Type B pancreatic cell (in vitro differentiated cells): ENCODE measurements at regions not wholly inside any gene's neighbourhood (a gene's known extent, or its start where the extent isn't known, plus 50 kb on each side); places are given as distances from the start of the nearest gene placed in this dataset.

Experiments used
- DNase-seq: peaks from one replicate; pipeline ENCODE4 v3.0.0; 2021; ENCODE audit warnings: mixed read lengths; ENCODE audit not compliant: unreplicated experiment; ENCODE audit errors: extremely low spot score
- H3K27ac Mint-ChIP-seq: 2 replicates; pipeline ENCODE4 v1.8.0; 2021; ENCODE audit warnings: mild to moderate bottlenecking, mixed read lengths
- H3K27me3 Mint-ChIP-seq: 2 replicates; pipeline ENCODE4 v1.8.0; 2021; ENCODE audit warnings: mixed read lengths
- H3K36me3 Mint-ChIP-seq: 2 replicates; pipeline ENCODE4 v1.8.0; 2021; ENCODE audit warnings: mixed read lengths
- H3K4me1 Mint-ChIP-seq: one replicate; pipeline ENCODE4 v1.8.0; 2021; ENCODE audit warnings: mixed read lengths; ENCODE audit not compliant: unreplicated experiment
- H3K4me3 Mint-ChIP-seq: 2 replicates; pipeline ENCODE4 v1.8.0; 2021; ENCODE audit warnings: mild to moderate bottlenecking, mixed read lengths
- H3K9me3 Mint-ChIP-seq: 2 replicates; pipeline ENCODE4 v1.8.0; 2021; ENCODE audit warnings: mixed read lengths
- TF ChIP-seq, protein P1 (sequence below): fragments of 200-600 bp; sonication (generic); conservative IDR thresholded peaks from 2 replicates; pipeline ENCODE4 v1.5.0; 2021; ENCODE audit warnings: antibody characterized with exemption, mild to moderate bottlenecking

DNA sequence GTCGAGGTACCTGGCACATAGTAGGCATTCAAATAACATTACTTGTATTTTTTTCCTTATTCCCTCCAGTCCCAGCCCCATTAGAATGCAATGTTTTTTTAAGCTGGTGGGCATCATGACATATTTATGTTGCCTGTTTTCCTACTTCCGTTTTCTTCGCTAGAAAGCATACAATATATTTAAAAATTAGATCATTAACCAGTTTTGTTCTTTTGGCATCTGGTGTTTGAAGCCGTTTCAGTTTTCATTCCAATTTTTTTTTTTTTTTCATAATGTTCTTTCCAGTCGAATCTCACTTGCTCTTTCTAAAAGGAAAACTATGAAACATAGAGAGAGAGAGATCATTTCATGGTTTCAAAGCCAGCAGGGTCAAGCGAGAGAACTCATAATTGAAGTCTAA is 228.3 kb upstream of the C9orf72 start:
- Mint-ChIP-seq H3K9me3 (no peaks in the 10 kb centered on the region), H3K36me3 (no peaks in the 10 kb centered on the region), H3K27ac (no peak overlapping the region), H3K4me3 (no peak overlapping the region), H3K27me3 (no peaks in the 10 kb centered on the region), H3K4me1 (no peaks in the 10 kb centered on the region)
- DNase-seq = no peak
- TF ChIP-seq, protein P1, sequence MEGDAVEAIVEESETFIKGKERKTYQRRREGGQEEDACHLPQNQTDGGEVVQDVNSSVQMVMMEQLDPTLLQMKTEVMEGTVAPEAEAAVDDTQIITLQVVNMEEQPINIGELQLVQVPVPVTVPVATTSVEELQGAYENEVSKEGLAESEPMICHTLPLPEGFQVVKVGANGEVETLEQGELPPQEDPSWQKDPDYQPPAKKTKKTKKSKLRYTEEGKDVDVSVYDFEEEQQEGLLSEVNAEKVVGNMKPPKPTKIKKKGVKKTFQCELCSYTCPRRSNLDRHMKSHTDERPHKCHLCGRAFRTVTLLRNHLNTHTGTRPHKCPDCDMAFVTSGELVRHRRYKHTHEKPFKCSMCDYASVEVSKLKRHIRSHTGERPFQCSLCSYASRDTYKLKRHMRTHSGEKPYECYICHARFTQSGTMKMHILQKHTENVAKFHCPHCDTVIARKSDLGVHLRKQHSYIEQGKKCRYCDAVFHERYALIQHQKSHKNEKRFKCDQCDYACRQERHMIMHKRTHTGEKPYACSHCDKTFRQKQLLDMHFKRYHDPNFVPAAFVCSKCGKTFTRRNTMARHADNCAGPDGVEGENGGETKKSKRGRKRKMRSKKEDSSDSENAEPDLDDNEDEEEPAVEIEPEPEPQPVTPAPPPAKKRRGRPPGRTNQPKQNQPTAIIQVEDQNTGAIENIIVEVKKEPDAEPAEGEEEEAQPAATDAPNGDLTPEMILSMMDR = no peak

DNA sequence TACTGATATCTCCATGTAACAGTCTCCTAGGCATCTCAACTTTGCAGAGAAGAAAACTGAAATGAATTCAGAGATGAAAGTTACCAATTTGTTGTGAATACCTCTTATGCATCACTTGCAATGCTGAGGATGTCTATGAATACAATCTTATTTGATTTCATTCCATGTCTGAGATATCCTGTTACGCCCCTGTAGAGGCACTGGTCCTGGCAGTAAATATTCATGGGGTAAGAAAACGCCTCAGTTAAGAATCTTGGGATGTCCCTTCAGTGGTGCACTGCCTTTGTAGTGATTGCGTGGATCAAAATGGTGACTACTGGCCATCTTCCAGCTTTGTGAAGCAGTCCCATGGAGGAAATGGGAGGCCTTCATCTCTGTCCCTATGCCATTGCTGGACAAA is 229.1 kb upstream of the C9orf72 start:
- H3K4me1 Mint-ChIP-seq = no peaks in the 10 kb centered on the region
- no peak overlapping the region for H3K4me3 Mint-ChIP-seq
- no peak for DNase-seq
- no peaks in the 10 kb centered on the region for H3K9me3 Mint-ChIP-seq
- no peaks in the 10 kb centered on the region for H3K27me3 Mint-ChIP-seq
- no peaks in the 10 kb centered on the region for H3K36me3 Mint-ChIP-seq
- TF ChIP-seq, protein P1 = no peak
- H3K27ac Mint-ChIP-seq = no peak overlapping the region

DNA sequence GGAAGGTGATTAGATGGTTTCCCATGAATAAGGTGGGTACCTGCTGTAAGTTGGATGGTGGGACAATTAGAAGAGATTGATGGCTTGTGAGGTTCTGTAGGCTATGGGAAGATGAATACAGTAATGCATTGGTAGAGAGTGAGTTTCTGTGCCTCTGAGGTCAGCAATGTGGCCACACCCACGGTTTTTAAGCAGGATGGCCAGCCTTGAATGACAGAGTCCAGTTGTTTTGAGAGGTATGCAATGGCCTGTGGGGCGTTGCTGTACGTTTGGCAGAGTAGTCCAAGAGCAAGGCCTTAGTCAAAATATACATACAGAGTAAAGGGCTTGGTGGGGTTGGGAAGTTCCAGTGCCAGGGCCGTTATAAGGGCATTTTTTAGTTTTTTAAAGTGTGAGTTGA is 235.6 kb upstream of the C9orf72 start:
- no peaks in the 10 kb centered on the region for H3K4me1 Mint-ChIP-seq
- no peak overlapping the region for H3K4me3 Mint-ChIP-seq
- no peaks in the 10 kb centered on the region for H3K27me3 Mint-ChIP-seq
- H3K9me3 Mint-ChIP-seq = no peaks in the 10 kb centered on the region
- no peaks in the 10 kb centered on the region for H3K36me3 Mint-ChIP-seq
- TF ChIP-seq, protein P1 = no peak
- no peak overlapping the region for H3K27ac Mint-ChIP-seq
- DNase-seq = no peak

DNA sequence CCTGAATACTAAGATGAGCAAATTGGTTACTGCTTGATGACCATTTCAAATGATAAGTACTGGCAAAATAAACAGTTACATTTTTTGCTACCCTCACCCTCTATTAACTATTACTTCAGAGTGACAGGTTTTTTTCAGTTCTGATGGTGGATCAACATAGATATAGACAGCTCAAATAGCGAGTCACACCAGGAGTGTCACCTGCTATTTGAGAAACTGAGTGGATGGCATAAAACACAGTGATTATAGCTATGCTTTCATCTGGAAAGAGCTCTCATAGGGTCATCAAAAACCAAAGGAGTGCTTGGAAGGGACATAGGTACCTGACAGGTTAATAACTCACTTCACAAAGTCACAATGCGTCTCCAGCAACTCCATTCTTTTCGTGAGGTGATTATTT is 244.5 kb upstream of the C9orf72 start:
- Mint-ChIP-seq H3K4me1 (no peaks in the 10 kb centered on the region), H3K9me3 (no peaks in the 10 kb centered on the region), H3K36me3 (no peaks in the 10 kb centered on the region), H3K27ac (no peak overlapping the region), H3K27me3 (peaks cover 3% of the 10 kb centered on the region), H3K4me3 (no peak overlapping the region)
- TF ChIP-seq, protein P1 = no peak
- no peak for DNase-seq

DNA sequence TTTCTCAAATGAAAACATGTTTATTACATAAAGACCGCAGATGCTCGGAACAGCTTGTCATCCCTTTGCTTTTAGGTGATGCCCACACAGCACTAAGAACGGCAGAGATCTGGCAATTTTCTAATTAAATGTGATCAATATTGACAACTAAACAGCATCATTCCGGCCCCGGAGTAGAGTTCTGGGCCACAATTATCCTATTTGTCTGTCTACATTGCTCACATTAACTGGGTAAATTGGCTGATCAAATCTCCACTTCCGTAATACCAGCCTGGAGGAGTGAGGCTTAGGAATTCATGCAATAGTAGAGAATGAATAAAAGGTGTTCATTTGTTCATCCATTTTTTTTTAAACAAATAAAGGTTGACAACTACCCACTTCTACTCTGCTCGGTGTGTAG is 245.1 kb upstream of the C9orf72 start:
- Mint-ChIP-seq H3K9me3 (no peaks in the 10 kb centered on the region), H3K36me3 (no peaks in the 10 kb centered on the region), H3K27ac (no peak overlapping the region), H3K4me1 (no peaks in the 10 kb centered on the region), H3K4me3 (no peak overlapping the region), H3K27me3 (peaks cover 3% of the 10 kb centered on the region)
- TF ChIP-seq, protein P1 = no peak
- no peak for DNase-seq

DNA sequence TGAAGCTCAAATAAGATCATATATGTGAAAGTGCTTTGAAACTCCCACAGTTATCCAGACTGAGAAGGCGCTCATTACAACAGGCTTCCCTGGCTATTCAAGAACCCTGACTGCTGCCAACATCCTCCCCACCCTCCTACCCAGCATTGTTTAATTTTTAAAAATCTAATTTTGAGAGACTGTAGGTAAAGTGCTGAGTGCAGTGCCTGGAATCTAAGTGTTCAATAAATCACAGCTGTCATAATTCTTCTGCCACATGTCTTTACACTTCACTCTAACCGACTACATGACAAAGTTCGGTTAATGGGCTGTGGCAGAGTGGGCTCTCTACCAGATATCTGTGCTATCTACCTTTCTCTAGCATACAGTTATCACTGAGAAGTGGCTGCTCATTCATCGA is 255.6 kb upstream of the C9orf72 start:
- no peaks in the 10 kb centered on the region for H3K27me3 Mint-ChIP-seq
- DNase-seq = no peak
- no peaks in the 10 kb centered on the region for H3K9me3 Mint-ChIP-seq
- H3K27ac Mint-ChIP-seq = no peak overlapping the region
- TF ChIP-seq, protein P1 = no peak
- no peaks in the 10 kb centered on the region for H3K36me3 Mint-ChIP-seq
- H3K4me1 Mint-ChIP-seq = peaks cover 1% of the 10 kb centered on the region
- no peak overlapping the region for H3K4me3 Mint-ChIP-seq
